Motor neuron (in vitro differentiated cells): ENCODE measurements at regions not wholly inside any gene's neighbourhood (a gene's known extent, or its start where the extent isn't known, plus 50 kb on each side); places are given as distances from the start of the nearest gene placed in this dataset.
A peak's percentile ranks its signal among the peaks of the same experiment; 100 is the strongest.

Experiments
- ATAC-seq, 8 experiments: fragments of 200-7000 bp; cut with Tn5 transposase; replicated peaks in 6 of 8; 2 replicates each; pipeline ENCODE4 v1.8.0; 2021; ENCODE audit warnings: mild to moderate bottlenecking in 8 of 8, moderate library complexity in 8 of 8
- H3K27ac ChIP-seq, 2 donors: fragments of 250-450 bp; sonication (Bioruptor Pico); 2 replicates each; pipeline ENCODE4 v1.9.0; 2021; ENCODE audit warnings: antibody characterized with exemption in 2 of 2, mild to moderate bottlenecking in 2 of 2, moderate library complexity in 1 of 2
- H3K4me1 ChIP-seq, 2 donors: fragments of 250-450 bp; sonication (Bioruptor Pico); replicated peaks in 1 of 2; 2 replicates each; pipeline ENCODE4 v1.6.1; 2021; ENCODE audit warnings: antibody characterized with exemption in 2 of 2, mild to moderate bottlenecking in 2 of 2, moderate library complexity in 1 of 2
- H3K4me3 ChIP-seq, 5 donors: fragments of 250-450 bp; sonication (Bioruptor Pico); 2 replicates each; pipeline ENCODE4 v1.9.0; 2021; ENCODE audit warnings: antibody characterized with exemption in 5 of 5, mild to moderate bottlenecking in 5 of 5, moderate library complexity in 4 of 5
- WGBS, 10 experiments: fragments of 450-650 bp; shearing (Covaris generic); methylation state at CpG; one replicate each; pipeline ENCODE4 v1.0.0; 2022; 5-methylcytosine and 5-hydroxymethylcytosine counted together
- in situ Hi-C, 9 experiments: fragments of 400-800 bp; cut with MboI; loops; one replicate each; pipeline ENCODE4 v1.15.0; 2021; ENCODE audit warnings: low sequenced_read_pairs in 9 of 9, low pct_unique_long_range_greater_than_20kb in 2 of 9; ENCODE audit not compliant: unreplicated experiment in 9 of 9

GRCh38 chrX:9132036-9132638 lies 98.2 kb upstream of the FAM9B start:
- 40 to 70% methylated on average over 1 to 4 of the region's 5 CpGs; no CpG with 5 or more reads in 8 of the 10 experiments for WGBS, 10 experiments
- Histone ChIP-seq H3K4me3 (no peak overlapping the region), H3K4me1 (no peaks in the 10 kb centered on the region), H3K27ac (no peak overlapping the region)
- in situ Hi-C loops = no loop called here
- peak in 3 of 8 experiments; percentile 9 to 94 (median 72) for ATAC-seq

GRCh38 chrX:9133426-9133825 lies 99.5 kb upstream of the FAM9B start:
- in situ Hi-C loops = no loop called here
- H3K27ac ChIP-seq = no peak overlapping the region
- H3K4me1 ChIP-seq = no peaks in the 10 kb centered on the region
- peak in 2 of 8 experiments; percentile 62 to 72 for ATAC-seq
- no CpG with 5 or more reads among the region's 1 CpG for WGBS, 10 experiments
- H3K4me3 ChIP-seq = no peak overlapping the region

- Histone ChIP-seq H3K4me3 (no peak overlapping the region), H3K27ac (no peak overlapping the region), H3K4me1 (no peaks in the 10 kb centered on the region)
- WGBS, 10 experiments = 20 to 100% (median 77%) methylated on average over 1 to 6 of the region's 6 CpGs; no CpG with 5 or more reads in 4 of the 10 experiments
- ATAC-seq = no peak
- in situ Hi-C loops = no loop called here
Measured at GRCh38 chrX:9134366-9134765, 100.4 kb upstream of the FAM9B start.

GRCh38 chrX:9135901-9136510 lies 102.1 kb upstream of the FAM9B start:
- 72 to 100% (median 86%) methylated on average over 2 to 6 of the region's 6 CpGs; no CpG with 5 or more reads in 2 of the 10 experiments for WGBS, 10 experiments
- Histone ChIP-seq H3K4me3 (no peak overlapping the region), H3K27ac (no peak overlapping the region), H3K4me1 (no peaks in the 10 kb centered on the region)
- in situ Hi-C loops = no loop called here
- no peak for ATAC-seq

GRCh38 chrX:9137152-9137551 lies 103.2 kb upstream of the FAM9B start:
- H3K4me3 ChIP-seq = no peak overlapping the region
- in situ Hi-C loops = no loop called here
- no peaks in the 10 kb centered on the region for H3K4me1 ChIP-seq
- 20 to 100% (median 79%) methylated on average over 1 to 5 of the region's 6 CpGs; no CpG with 5 or more reads in 2 of the 10 experiments for WGBS, 10 experiments
- H3K27ac ChIP-seq = no peak overlapping the region
- no peak for ATAC-seq

- Histone ChIP-seq H3K4me3 (no peak overlapping the region), H3K4me1 (no peaks in the 10 kb centered on the region), H3K27ac (no peak overlapping the region)
- 17 to 83% (median 32%) methylated on average over 1 to 2 of the region's 2 CpGs; no CpG with 5 or more reads in 6 of the 10 experiments for WGBS, 10 experiments
- peak in 2 of 8 experiments; percentile 28 to 70 for ATAC-seq
- in situ Hi-C loops = no loop called here
Measured at GRCh38 chrX:9141496-9141895, 107.6 kb upstream of the FAM9B start.

- H3K4me3 ChIP-seq = no peak overlapping the region
- 0 to 68% (median 37%) methylated on average over 2 to 12 of the region's 13 CpGs; no CpG with 5 or more reads in 4 of the 10 experiments for WGBS, 10 experiments
- in situ Hi-C loops = no loop called here
- H3K4me1 ChIP-seq = peaks cover 0 to 9% of the 10 kb centered on the region in 2 donors
- ATAC-seq = no peak
- H3K27ac ChIP-seq = no peak overlapping the region
Measured at GRCh38 chrX:9144701-9145241, 110.8 kb upstream of the FAM9B start.

GRCh38 chrX:9146657-9147056 lies 112.7 kb upstream of the FAM9B start:
- ATAC-seq = no peak
- WGBS, 10 experiments = 78 to 100% (median 85%) methylated on average over 1 to 9 of the region's 9 CpGs; no CpG with 5 or more reads in 4 of the 10 experiments
- in situ Hi-C loops = no loop called here

GRCh38 chrX:9147086-9147485 lies 113.2 kb upstream of the FAM9B start:
- in situ Hi-C loops = no loop called here
- ATAC-seq = no peak
- 0 to 90% (median 47%) methylated on average over 1 to 3 of the region's 5 CpGs; no CpG with 5 or more reads in 6 of the 10 experiments for WGBS, 10 experiments
- no peak overlapping the region for H3K4me3 ChIP-seq
- H3K27ac ChIP-seq = no peak overlapping the region
- peaks cover 0 to 9% of the 10 kb centered on the region in 2 donors for H3K4me1 ChIP-seq

More at GRCh38 chrX:9146657-9147056, 112.7 kb upstream of the FAM9B start:
- H3K4me3 ChIP-seq = no peak overlapping the region
- no peak overlapping the region for H3K27ac ChIP-seq
- H3K4me1 ChIP-seq = peaks cover 0 to 9% of the 10 kb centered on the region in 2 donors

- ATAC-seq = peak in 4 of 8 experiments; percentile 23 to 59 (median 44)
- in situ Hi-C loops = no loop called here
- no peak overlapping the region for H3K27ac ChIP-seq
- 0% methylated on average over 1 to 2 of the region's 7 CpGs; no CpG with 5 or more reads in 7 of the 10 experiments for WGBS, 10 experiments
- H3K4me3 ChIP-seq = no peak overlapping the region
- peaks cover 0 to 9% of the 10 kb centered on the region in 2 donors for H3K4me1 ChIP-seq
Measured at GRCh38 chrX:9147726-9148125, 113.8 kb upstream of the FAM9B start.

GRCh38 chrX:9148615-9149399 lies 114.9 kb upstream of the FAM9B start:
- peak in 4 of 8 experiments; percentile 35 to 58 (median 48) for ATAC-seq
- in situ Hi-C loops = no loop called here
- peaks cover 0 to 9% of the 10 kb centered on the region in 2 donors for H3K4me1 ChIP-seq
- WGBS, 10 experiments = 0 to 33% (median 12%) methylated on average over 1 to 9 of the region's 9 CpGs; no CpG with 5 or more reads in 7 of the 10 experiments
- H3K4me3 ChIP-seq = no peak overlapping the region
- no peak overlapping the region for H3K27ac ChIP-seq

- H3K4me1 ChIP-seq = peaks cover 0 to 9% of the 10 kb centered on the region in 2 donors
- in situ Hi-C loops = no loop called here
- WGBS, 10 experiments = 11 to 85% (median 67%) methylated on average over 2 to 8 of the region's 8 CpGs; no CpG with 5 or more reads in 3 of the 10 experiments
- no peak overlapping the region for H3K27ac ChIP-seq
- no peak overlapping the region for H3K4me3 ChIP-seq
- no peak for ATAC-seq
Measured at GRCh38 chrX:9149501-9150245, 115.7 kb upstream of the FAM9B start.
